GM20000 (cell line): ENCODE measurements at regions not wholly inside any gene's neighbourhood (a gene's known extent, or its start where the extent isn't known, plus 50 kb on each side); places are given as distances from the start of the nearest gene placed in this dataset.

Experiments
- DNase-seq: peaks from one replicate; pipeline ENCODE4 v3.0.0; 2012; ENCODE audit warnings: low spot score
- CTCF ChIP-seq: IDR thresholded peaks from 2 replicates; pipeline ENCODE4 v1.5.1; 2012; ENCODE audit warnings: mild to moderate bottlenecking, control low read depth; ENCODE audit errors: extremely low read depth, missing control alignments

DNA sequence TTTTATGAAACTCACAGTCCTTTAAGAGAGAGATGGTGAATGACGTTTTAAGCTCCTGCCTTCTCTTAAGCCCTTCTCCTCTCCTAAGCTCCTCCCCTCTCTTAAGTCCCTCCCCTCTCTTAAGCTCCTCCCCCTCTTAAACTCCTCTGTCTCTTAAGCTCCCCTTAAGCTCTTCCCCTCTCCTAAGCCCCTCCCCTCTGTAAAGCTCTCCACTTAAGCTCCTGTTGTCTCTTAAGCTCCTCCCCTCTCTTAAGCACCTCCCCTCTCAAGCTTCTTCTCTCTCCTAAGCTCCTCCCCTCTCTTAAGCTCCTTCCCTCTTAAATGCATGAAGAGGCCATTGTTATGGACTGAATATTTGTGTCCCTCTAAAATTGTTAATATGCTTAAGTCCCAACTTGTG lies 1180.6 kb upstream of the AUTS2 start:
- no peak for TF ChIP-seq CTCF
- DNase-seq = no peak

- no peak for DNase-seq
Observed at GRCh38 chr7:68420342-68421192, 1177.7 kb upstream of the AUTS2 start.

GRCh38 chr7:68421712-68422111 lies 1176.6 kb upstream of the AUTS2 start:
- DNase-seq = no peak
- no peak for TF ChIP-seq CTCF

More at GRCh38 chr7:68420342-68421192, 1177.7 kb upstream of the AUTS2 start:
- no peak for TF ChIP-seq CTCF

DNA sequence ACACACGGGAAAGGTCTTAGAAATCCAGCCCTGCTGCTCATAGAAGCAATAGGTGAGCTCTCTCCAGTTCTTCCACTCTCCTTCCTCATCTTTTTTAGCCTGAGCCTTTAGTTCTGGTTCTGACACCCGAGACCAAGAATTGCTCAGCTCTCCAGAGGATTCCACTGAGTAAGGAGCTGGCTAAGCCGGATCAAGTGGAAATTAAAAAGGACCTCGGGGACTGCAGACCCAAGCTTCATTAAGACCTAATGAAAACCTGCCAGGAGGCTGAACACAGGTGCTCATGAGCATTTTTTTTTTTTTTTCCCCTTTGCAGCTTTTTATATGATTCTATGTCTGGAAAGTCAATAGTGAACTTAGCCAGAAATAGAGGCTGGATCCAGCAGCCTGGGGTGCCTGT lies 1176.0 kb upstream of the AUTS2 start:
- no peak for TF ChIP-seq CTCF
- no peak for DNase-seq

- DNase-seq = no peak
- no peak for TF ChIP-seq CTCF
Observed at GRCh38 chr7:68423356-68423755, 1174.9 kb upstream of the AUTS2 start.

- no peak for DNase-seq
- TF ChIP-seq CTCF = no peak
Observed at GRCh38 chr7:68424658-68425297, 1173.5 kb upstream of the AUTS2 start.

GRCh38 chr7:68425377-68425776 lies 1172.9 kb upstream of the AUTS2 start:
- no peak for DNase-seq

More at GRCh38 chr7:68425377-68425776, 1172.9 kb upstream of the AUTS2 start:
- no peak for TF ChIP-seq CTCF
